ENCODE measurements at regions not wholly inside any gene's neighbourhood (a gene's known extent, or its start where the extent isn't known, plus 50 kb on each side); places are given as distances from the start of the nearest gene placed in this dataset.
"Not testable (repeated sequence)": the region's sequence is repeated elsewhere in the genome, so short reads cannot be mapped to it uniquely, and the experiment has no call there.

DNA sequence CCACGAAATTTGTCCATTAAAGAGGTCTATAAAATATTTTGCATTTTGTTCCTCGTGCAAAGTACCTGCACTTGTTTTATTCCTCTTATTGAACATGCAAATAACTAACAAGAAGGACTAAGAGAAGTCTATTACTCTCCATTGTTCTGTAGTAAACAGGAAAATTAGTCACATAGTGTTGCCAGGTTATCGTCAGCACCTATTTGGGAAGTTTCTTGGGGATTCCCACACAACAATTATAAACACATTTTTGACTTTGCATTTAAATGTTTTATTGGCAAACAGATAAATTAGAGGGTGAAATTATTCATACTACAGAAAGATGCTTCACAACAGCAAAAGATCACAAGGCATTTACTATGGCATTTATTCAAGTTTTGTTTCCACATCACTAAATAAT, 174.5 kb downstream of the ZC3H11B start:
- in situ Hi-C loops (cut with HindIII; ENCODE audit: low sequenced_read_pairs) = no loop called here

DNA sequence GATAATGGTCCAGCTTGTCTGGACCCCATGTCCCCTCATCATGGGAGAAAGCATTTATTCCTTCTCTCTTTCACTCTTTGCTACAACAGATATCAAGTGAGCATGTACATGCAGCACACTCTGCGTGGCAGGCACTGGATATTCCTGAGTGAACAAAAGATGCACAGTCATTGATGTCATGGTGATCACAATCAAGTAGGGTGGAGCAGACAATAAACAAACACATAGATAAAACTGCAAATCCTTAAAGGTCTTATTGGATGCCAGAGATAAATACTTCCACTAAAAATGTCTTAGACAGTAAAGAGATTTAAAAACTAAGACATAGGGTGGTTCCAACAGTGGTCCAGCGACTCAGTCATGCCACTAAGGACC, 178.0 kb downstream of the ZC3H11B start:
- in situ Hi-C loops (cut with HindIII; ENCODE audit: low sequenced_read_pairs) = no loop called here

DNA sequence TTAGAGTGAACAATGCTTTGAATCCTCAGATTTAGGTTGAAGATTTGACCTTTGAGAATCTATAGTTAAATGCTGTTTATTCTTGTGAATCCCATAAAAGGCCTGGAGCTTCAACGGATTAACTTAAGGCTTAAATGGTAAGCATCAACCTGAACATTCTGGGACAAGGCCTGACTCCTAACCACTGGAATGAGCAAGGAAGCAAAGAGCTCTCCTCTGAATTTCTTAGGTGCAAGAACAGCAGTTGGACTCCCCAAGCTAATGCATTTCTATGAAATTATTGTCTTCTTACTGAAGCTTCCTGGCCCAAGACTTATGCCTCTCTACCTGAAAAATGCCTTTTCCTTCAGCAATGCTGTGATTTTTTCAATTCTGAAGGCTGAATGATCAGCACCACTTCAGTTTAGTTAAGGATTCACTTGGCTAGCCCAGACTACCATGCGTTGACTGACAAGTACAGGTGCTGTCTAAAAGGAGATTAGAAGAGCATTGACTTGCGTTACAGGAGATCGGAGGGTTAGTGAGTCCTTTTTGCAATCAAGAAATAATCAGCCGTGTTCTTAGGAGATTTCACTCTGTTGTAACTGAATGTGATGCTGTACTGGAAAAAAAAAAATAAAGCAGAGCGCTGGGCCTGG, 178.5 kb downstream of the ZC3H11B start:
- in situ Hi-C loops (cut with HindIII; ENCODE audit: low sequenced_read_pairs) = no loop called here

DNA sequence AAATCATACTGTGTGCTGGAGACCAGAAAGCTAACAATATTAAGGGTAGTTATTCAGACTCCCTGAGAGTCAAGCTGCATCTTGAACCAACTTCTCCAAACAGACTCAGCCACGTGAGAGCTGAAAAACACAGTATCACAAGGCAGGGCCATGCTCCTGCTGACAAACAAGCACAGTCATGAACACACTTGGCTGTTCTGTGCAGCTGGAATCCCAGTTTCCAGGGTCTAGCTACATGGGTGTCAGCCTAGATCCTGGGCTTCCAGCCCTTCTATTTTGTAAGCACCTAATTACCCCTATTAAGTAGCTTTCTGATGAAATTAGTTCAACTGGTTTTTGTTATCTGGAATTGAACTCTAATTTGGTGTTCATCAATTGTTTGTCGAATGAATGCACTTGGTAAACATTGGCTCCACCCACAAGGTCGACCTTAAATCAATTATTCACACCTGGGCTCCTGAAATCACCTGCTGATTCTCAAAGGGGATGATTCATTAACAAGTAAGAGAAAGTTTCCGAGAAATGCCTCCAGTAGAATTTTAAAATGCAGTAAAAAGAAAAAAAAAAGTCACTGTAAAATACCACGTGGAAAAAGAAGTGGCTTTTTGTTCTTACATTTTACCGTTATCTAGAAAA, 179.3 kb downstream of the ZC3H11B start:
- in situ Hi-C loops (cut with HindIII; ENCODE audit: low sequenced_read_pairs) = no loop called here

DNA sequence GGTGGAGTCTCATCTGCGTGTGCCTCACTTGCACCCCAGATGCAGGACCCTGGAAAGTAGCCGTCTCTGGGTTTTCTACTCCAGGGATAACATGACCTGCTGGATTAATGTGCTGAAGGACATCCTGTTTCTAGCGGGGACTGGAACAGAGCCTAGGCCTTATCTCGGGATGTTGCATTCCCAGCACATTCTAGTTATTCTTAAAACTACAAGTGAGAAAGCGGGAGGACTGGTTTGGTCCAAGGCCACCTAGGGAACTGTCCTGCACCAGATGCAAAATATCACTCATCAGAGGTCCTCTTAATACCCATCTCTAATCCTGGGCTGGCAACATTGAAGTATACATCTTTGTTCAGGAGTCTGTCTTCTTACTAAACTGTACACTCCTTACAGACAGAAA, 179.9 kb downstream of the ZC3H11B start:
- in situ Hi-C loops (cut with HindIII; ENCODE audit: low sequenced_read_pairs) = no loop called here

DNA sequence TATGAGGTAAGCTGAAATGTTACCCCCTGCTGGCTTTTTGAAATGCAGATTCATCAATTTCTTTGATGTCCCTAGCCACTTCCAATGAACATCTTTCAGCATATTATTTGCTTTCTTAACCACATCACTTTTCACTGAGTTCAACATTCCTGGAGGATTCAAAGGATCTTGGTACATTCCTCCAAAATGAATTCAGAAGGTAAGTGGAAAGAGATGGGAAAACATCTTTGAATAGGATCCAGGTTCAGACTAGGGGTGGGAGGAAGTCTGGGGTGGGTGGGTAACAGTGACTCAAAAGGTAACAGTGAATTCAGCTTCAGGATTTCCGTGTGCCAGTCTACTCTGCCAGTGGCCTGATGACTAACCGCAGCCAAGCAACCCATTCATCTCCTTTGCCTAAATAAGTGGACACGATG, 180.7 kb downstream of the ZC3H11B start:
- in situ Hi-C loops (cut with HindIII; ENCODE audit: low sequenced_read_pairs) = no loop called here

DNA sequence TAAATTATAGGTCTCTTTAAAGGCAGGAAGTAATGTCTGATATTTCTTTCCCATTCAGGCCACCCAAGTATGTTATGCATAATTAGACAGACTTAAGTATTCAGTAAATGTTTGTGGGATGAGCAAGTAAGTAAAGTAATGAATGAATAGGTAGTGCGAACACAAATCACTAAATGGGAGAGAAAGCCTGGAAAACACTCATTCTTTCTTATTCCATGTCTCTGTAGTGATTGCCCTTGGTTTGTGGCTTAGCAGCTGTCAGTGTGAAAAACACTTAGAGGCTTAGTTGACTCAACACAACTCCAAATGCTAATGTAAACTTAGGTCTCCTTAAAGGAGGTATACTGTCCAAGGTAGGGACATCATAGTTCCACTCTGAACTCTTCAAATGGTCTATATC, 182.5 kb downstream of the ZC3H11B start:
- in situ Hi-C loops (cut with HindIII; ENCODE audit: low sequenced_read_pairs) = no loop called here

DNA sequence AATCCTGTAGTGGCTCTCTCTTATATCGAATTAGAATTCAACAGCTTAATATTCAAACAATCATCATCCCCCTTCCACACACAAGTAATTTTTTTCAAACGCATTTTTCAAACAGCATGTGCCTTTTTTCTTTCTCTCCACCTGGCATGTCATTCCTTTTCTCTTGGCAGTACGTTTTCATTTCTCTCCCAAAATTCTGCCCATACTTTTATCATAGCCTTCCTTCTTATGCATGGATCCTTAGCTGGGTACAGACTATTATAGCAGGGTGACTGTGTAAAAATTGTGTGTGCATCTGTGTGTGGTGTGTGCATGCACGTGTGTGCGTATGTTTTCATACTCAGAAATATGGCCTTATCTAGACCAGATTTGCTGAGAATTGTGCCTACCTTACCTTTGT, 184.3 kb downstream of the ZC3H11B start:
- in situ Hi-C loops (cut with HindIII; ENCODE audit: low sequenced_read_pairs) = no loop called here

DNA sequence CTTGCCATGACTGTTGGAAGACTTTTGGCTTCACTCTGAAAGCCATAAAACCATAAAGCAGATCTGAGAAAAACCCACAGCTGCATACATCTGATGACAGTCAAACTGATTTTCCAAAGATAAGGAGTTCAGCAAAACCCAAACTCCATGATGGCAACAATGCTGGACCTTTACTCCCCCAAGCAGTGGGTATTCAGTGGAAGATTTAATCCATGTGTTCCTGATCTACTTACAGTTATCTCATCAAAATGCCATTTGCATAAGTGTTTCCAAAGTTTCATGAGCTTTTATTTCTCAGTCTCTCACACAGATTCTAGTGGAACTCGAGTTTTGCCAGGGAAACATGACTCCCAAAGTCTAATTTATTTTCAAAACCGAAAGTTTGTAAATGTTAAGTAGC, 184.9 kb downstream of the ZC3H11B start:
- in situ Hi-C loops (cut with HindIII; ENCODE audit: low sequenced_read_pairs) = no loop called here

DNA sequence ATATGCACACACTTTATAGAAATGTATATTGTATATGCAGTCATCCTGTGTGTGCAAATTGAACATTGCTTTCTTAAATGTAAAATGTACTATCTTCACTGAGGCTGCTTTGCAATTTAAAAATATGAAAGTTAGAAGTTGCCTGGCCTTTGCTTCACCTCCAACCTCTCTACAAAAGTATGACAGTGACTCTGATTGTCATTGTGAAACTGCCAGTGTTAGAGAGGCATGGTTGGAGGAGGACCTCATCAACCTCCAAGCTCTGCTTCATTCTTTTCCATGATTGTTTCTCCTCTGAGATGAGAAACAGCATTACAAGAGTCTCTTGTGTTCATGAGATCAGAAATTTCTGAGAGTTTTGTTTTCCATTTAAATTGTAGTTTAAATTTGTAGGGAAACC, 185.5 kb downstream of the ZC3H11B start:
- in situ Hi-C loops (cut with HindIII; ENCODE audit: low sequenced_read_pairs) = no loop called here

DNA sequence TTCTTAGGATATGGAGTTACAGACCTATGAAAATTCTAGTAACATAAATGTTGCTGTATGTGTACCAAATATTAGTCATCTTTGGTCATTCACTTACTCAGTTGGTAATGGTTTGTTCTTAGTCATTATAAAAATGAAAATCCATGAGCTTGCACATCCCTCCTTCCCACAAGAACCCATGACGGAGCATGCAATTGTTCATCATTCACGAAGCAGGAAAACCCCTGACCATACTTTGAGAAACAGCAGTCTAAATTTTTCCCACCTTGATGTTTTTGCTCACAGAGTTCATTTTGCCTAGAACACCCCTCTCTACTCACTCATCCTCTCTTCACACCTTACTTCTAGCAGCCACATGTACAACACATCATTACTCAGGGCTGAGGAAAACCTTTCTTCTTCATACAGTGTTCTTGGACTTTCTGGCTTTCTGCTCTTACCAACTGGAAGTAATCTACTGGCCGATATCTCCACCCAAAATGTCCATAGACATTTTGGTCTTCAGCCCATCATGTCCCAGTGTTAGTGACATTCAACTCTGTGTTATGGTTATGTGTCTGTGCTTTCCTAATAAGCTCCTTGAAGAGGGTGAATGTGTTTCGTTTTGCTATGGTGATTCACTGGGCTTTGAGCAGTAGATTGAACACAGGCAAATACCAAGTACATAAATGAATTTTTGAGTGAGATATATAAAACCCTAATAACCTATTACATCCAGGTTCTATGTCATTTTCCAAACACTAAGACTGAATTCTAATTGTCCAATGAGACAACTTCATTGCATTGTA, 189.9 kb downstream of the ZC3H11B start:
- in situ Hi-C loops (cut with HindIII; ENCODE audit: low sequenced_read_pairs) = no loop called here

DNA sequence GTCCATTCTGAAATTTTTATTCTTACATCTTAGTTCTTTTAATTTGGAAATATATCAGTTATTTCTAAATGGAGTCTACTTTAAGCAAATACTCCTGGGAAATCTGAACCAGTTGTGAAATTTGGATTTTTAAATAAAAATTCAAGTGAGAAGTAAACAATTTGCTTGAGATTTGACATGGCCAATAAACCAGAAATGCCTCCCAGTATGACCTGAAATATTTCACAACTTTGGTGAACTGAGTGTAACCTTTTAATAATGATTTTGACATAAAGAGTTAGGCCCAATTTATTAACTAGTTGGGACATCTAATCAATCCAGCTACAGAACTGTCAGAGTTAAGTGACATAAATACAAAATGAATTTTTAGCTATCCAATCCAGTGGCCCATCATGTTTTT, 192.0 kb downstream of the ZC3H11B start:
- in situ Hi-C loops (cut with HindIII; ENCODE audit: low sequenced_read_pairs) = no loop called here

DNA sequence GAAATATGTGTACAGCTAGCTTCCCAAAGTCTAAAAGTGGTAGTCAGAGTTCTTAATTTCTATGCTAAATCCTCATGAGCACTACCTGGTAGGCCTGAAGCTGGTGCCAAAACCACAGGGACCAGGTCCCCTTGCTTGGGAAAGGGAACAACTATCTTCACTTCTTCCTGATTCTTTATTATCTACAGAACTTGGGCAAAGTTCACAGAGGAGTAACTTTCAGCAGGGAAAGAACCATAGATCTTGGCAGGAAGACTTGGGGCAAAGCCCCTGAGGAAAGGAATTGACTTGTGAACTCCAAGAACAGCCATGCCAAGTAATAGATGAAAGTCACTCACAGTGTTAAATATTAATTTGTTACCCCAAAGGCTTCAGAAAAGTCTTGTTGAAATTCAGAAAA, 193.0 kb downstream of the ZC3H11B start:
- in situ Hi-C loops (cut with HindIII; ENCODE audit: low sequenced_read_pairs) = no loop called here

DNA sequence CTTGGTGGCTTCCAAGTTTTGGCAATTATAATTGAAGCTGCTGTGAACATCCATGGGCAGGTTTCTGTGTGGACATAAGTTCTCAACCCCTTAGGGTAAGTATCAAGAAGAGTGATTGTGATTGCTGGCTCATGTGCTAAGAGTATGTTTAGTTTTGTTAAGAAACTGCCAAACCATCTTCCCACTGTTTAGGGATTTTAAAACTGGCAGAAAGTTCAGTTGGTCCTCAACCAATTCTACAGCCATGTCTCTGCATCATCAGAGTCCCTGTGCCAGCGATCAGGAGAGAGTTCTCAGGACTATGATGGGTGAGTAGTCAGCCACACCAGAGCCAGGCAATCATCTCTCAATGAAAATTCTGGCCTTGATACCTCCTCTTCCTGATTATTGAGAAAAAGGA, 193.8 kb downstream of the ZC3H11B start:
- in situ Hi-C loops (cut with HindIII; ENCODE audit: low sequenced_read_pairs) = no loop called here

DNA sequence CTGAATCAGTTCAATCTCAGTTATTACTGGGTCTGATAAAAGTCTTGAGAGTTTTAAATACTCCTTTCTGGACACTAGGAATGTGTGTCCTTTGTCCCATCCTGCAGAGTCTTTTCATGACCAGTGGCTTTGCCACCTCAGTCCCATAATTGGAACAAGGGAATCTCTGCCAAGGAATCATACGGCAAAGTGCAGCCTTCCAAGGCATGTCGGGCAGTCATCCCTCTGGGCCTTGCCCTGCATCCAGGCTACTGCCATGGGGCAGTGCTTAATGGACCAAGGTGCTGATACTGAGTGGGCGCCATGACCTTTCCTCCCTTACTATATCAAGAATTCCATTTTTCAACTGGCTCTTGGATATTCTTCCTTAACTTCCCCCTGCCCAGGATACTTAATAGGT, 195.3 kb downstream of the ZC3H11B start:
- in situ Hi-C loops (cut with HindIII; ENCODE audit: low sequenced_read_pairs) = no loop called here

DNA sequence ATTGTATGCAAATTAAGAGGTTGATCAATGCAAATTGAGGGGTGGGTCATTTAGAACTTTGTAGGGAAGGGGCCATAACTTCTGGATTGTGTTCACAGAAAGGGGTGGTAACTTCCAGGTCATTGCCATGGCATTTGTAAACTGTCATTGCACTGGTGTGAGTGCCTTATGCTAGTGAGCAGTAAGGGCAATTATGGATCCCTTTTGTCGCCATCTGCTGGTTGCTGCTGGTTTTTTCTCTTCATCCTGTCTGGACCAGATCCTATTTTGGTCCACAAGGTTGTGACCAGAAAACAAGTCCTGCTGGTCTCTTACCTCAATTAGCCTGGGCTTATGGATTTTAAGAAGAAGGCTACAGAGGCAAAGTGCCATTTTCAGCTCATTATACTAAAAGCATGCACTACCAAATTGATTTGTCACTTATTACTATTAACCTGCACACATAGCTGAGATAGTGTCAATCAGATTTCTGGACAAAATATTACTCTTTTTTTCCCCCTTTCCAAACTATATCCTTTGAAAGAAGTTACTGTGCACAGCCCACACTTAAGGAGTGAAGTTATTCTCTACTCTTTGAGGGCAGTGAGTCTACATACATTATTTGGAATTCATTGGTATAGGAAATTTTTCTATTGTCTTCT, 196.2 kb downstream of the ZC3H11B start:
- in situ Hi-C loops (cut with HindIII; ENCODE audit: low sequenced_read_pairs) = no loop called here

DNA sequence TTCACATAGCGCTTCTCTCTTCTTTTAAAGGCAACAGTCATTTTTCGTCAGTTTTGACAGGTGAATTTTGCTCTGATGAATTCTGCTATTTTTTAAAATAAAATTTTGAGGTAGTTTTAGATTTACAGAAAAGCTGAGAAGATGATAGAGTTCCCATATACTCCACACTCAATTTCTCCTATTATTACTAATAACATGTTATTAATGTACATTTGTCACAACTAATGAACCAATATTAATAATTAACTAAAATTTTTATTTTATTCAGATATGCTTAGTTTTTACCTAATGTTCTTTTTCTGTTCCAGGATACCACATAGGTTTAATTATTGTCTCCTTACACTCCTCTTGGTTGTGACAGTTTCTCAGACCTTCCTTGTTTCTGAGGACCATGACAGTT, 197.0 kb downstream of the ZC3H11B start:
- in situ Hi-C loops (cut with HindIII; ENCODE audit: low sequenced_read_pairs) = no loop called here

DNA sequence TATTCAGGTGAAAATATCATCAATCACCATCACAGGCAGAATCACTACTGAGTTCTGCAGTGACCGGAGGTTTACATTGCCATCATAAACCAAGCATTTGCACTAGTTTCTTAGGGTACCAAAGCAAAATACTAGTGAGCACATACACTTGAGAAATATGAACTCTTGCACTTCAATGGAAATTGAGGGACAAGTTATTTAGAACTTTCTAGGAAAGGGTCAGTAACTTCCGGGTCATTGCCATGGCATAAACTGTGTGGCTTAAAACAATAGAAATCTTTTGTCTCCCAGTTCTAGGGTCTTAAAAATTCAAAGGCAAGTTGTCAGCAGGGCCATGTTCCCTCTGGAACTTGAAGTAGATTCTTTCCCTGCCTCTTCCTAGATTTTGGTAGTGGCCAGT, 197.5 kb downstream of the ZC3H11B start:
- in situ Hi-C loops (cut with HindIII; ENCODE audit: low sequenced_read_pairs) = no loop called here

DNA sequence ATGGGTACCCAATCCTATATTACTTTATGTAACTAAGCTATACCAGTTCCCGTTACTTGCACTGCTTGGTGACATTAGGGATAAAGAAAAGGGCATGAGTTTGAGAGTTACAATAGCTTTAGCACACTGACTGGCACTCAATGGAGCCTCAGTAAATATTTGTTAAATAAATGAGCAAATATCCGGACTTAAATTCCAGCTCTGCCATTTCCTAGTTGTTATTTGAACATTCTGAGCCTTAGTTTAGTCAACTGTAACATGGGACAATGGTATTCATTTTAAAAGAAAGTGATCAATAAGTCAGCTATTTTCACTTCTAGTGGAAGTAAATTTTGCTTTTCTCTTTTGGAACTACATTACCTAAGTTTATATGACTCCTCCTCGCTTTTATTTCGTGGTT, 198.7 kb downstream of the ZC3H11B start:
- in situ Hi-C loops (cut with HindIII; ENCODE audit: low sequenced_read_pairs) = no loop called here

DNA sequence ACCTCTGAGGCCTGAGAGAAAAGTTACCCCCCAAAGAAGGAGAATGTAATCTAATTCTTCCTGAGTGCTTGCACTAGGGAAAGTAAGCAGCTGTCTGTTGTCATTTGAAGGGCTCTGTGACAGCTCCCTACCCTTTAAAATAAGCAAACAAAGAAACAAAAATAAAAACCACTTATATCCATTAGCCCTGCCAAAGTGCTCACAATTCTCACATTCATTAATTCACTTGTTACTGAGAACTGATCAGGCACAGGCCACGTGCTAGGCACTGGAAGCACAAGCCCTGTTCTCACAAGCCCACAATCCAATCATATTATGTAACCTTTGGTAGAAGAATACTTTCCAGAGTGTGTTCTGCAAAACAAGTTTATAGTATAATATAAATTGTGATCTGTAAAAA, 199.4 kb downstream of the ZC3H11B start:
- in situ Hi-C loops (cut with HindIII; ENCODE audit: low sequenced_read_pairs) = no loop called here

DNA sequence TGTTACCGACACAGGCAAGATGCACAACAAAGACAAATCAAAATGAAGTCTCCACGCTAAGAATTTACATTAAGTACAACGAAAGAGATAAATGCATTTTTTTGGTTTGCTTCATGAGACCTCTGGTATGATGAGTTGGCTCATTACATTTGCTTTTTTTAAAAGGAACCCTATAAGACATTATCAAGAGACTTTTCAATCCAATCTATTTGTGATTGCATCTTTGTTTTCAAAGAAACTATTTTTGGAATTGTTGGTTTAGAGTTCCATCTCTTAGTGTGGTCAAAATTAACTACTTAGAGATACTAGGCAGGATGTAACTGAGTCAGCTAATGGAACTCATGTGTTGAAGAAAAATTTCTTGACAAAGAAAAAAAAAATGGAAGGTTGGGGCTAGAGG, 200.1 kb downstream of the ZC3H11B start:
- in situ Hi-C loops (cut with HindIII; ENCODE audit: low sequenced_read_pairs) = no loop called here

DNA sequence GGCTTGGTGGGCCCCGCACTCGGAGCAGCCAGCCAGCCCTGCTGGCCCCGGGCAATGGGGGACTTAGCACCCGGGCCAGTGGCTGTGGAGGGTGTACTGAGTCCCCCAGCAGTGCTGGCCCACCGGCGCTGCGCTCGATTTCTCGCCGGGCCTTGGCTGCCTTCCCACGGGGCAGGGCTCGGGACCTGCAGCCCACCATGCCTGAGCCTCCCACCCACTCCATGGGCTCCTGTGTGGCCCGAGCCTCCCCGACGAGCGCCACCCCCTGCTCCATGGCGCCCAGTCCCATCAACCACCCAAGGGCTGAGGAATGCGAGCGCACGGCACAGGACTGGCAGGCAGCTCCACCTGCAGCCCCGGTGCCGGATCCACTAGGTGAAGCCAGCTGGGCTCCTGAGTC, 202.2 kb downstream of the ZC3H11B start:
- in situ Hi-C loops (cut with HindIII; ENCODE audit: low sequenced_read_pairs) = not testable (repeated sequence)

Measured in endothelial cell of hepatic sinusoid (primary cell).